ENCODE measurements at regions not wholly inside any gene's neighbourhood (a gene's known extent, or its start where the extent isn't known, plus 50 kb on each side); places are given as distances from the start of the nearest gene placed in this dataset.
A peak's percentile ranks its signal among the peaks of the same experiment; 100 is the strongest.

GRCh38 chr3:139280027-139280671 lies 63.7 kb upstream of the MRPS22 start (continued):
- no peak for TF ChIP-seq KAT7 (CRISPR knock-in tag; IDR thresholded peaks at IDR 0.05; ENCODE audit: borderline replicate concordance)

DNA sequence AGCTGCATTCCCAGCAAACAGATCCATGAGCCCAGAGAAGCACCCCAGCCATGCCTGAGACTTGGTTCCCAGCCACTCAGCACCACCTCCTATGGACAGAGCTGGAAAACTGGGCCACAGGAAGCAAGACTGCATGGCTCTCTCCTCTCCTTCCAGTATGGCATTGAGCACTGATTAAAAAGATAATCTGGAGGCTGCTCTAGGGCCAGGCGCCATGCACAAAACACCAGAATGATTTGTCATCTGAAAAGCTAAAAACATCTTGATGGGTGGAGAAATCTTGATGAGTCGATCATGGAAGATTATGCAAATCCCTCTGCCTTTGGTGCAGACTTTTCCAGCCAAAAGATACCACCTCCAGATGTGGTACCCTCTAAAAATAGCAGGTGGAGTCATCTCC lies 62.7 kb upstream of the MRPS22 start:
- H4K20me1 ChIP-seq (replicated peaks; ENCODE audit: control insufficient read depth, insufficient read depth, low read length): no peaks in the 10 kb centered on the region
- ATAC-seq (no peak), DNase-seq (ENCODE audit: extremely low read depth in 1 of 4, low spot score in 3 of 4) (no peak), FAIRE-seq (no peak)
- no peak overlapping the region for H3K4me3 ChIP-seq
- H3K9me1 ChIP-seq (ENCODE audit: control insufficient read depth, insufficient read depth, low read length): no peaks in the 10 kb centered on the region
- intact Hi-C loops (cut with micrococcal nuclease): no loop called here
- no peaks in the 10 kb centered on the region for H3K36me3 ChIP-seq (ENCODE audit: control insufficient read depth, insufficient read depth, low read length)
- WGBS (ENCODE audit: insufficient coverage, low coverage, missing lambda C conversion rate): 58% methylated on average over 2 of the region's 2 CpGs
- H3K4me1 ChIP-seq (replicated peaks in 1 of 2; ENCODE audit: control insufficient read depth in 2 of 2, insufficient read depth in 2 of 2, low read length in 2 of 2): peaks cover 7 to 10% of the 10 kb centered on the region in 2 experiments; a peak in 3 of 5 replicates
- ChIA-PET CTCF (ENCODE audit: low intra/inter-chr PET ratio) (no interaction called here), POLR2A (interaction anchor here (0.6 to 1.1 kb wide), 2 partner anchors 11 to 115 kb away, joined by 3 read pairs; no protein-coding TSS in a partner anchor)
- TF ChIP-seq EHMT2 (IDR thresholded peaks at IDR 0.05) (0 out of 2 replicates have a peak, but pooled peaks have one; percentile 56), ZNF583 (CRISPR knock-in tag; IDR thresholded peaks at IDR 0.05) (no peak), TEAD1 (CRISPR knock-in tag; IDR thresholded peaks at IDR 0.05) (no peak)
- TF ChIP-seq, protein P1, sequence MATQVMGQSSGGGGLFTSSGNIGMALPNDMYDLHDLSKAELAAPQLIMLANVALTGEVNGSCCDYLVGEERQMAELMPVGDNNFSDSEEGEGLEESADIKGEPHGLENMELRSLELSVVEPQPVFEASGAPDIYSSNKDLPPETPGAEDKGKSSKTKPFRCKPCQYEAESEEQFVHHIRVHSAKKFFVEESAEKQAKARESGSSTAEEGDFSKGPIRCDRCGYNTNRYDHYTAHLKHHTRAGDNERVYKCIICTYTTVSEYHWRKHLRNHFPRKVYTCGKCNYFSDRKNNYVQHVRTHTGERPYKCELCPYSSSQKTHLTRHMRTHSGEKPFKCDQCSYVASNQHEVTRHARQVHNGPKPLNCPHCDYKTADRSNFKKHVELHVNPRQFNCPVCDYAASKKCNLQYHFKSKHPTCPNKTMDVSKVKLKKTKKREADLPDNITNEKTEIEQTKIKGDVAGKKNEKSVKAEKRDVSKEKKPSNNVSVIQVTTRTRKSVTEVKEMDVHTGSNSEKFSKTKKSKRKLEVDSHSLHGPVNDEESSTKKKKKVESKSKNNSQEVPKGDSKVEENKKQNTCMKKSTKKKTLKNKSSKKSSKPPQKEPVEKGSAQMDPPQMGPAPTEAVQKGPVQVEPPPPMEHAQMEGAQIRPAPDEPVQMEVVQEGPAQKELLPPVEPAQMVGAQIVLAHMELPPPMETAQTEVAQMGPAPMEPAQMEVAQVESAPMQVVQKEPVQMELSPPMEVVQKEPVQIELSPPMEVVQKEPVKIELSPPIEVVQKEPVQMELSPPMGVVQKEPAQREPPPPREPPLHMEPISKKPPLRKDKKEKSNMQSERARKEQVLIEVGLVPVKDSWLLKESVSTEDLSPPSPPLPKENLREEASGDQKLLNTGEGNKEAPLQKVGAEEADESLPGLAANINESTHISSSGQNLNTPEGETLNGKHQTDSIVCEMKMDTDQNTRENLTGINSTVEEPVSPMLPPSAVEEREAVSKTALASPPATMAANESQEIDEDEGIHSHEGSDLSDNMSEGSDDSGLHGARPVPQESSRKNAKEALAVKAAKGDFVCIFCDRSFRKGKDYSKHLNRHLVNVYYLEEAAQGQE (IDR thresholded peaks at IDR 0.05; ENCODE audit: borderline replicate concordance): peak; percentile 75
- TF ChIP-seq, protein P1 (CRISPR knock-in tag; IDR thresholded peaks at IDR 0.05; ENCODE audit: low read depth): no peak
- H3K9me3 ChIP-seq (replicated peaks; ENCODE audit: control insufficient read depth, insufficient read depth, low read depth, low read length): no peaks in the 10 kb centered on the region; the same call in 1 of the 2 replicates
- no peak overlapping the region for H3K27ac ChIP-seq (ENCODE audit: extremely low read depth, low read depth, low read length)
- H3K9ac ChIP-seq (ENCODE audit: insufficient read depth in 1 of 2, low read depth in 2 of 2, low read length in 2 of 2): no peak overlapping the region
- H3K4me2 ChIP-seq (ENCODE audit: insufficient read depth, low read length): no peak overlapping the region
- no peak overlapping the region for H2AFZ ChIP-seq (ENCODE audit: low read depth, low read length)
- H3K27me3 ChIP-seq (ENCODE audit: control insufficient read depth in 2 of 2, insufficient read depth in 2 of 2, low read length in 2 of 2): no peaks in the 10 kb centered on the region
- no peaks in the 10 kb centered on the region for H3K79me2 ChIP-seq (ENCODE audit: control insufficient read depth, insufficient read depth, low read length)
- in situ Hi-C loops (cut with MboI): no loop called here
- BruUV-seq (replicated peaks): no TSS peak
